ENCODE measurements at regions not wholly inside any gene's neighbourhood (a gene's known extent, or its start where the extent isn't known, plus 50 kb on each side); places are given as distances from the start of the nearest gene placed in this dataset.

DNA sequence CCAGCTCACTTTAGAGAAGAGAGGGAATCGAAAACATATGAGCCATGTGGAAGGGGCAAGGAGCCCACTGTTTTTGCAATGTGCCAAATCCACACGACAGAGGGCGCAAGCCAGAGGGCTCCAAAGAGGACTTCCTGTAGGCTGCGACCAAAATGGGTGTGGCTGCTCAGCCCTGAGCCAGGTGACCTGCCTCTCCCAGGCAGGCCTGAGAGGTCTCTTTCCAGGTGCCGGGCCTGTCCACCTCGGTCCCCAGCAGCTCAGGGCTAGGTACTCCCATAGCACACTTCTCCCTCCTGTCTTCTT is 153.8 kb downstream of the TTC32 start:
- H3K4me3 ChIP-seq (ENCODE audit: low read depth, low read length) = no peak overlapping the region
- TF ChIP-seq, protein P1, sequence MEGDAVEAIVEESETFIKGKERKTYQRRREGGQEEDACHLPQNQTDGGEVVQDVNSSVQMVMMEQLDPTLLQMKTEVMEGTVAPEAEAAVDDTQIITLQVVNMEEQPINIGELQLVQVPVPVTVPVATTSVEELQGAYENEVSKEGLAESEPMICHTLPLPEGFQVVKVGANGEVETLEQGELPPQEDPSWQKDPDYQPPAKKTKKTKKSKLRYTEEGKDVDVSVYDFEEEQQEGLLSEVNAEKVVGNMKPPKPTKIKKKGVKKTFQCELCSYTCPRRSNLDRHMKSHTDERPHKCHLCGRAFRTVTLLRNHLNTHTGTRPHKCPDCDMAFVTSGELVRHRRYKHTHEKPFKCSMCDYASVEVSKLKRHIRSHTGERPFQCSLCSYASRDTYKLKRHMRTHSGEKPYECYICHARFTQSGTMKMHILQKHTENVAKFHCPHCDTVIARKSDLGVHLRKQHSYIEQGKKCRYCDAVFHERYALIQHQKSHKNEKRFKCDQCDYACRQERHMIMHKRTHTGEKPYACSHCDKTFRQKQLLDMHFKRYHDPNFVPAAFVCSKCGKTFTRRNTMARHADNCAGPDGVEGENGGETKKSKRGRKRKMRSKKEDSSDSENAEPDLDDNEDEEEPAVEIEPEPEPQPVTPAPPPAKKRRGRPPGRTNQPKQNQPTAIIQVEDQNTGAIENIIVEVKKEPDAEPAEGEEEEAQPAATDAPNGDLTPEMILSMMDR (IDR thresholded peaks at IDR 0.05; ENCODE audit: insufficient read depth, low read depth, low read length, missing control alignments) = no peak
- DNase-seq (ENCODE audit: low read depth) = no peak

GRCh38 chr2:19747310-19748072 is 154.3 kb downstream of the TTC32 start:
- TF ChIP-seq, protein P1 (IDR thresholded peaks at IDR 0.05; ENCODE audit: insufficient read depth, low read depth, low read length, missing control alignments) = no peak

GRCh38 chr2:19746611-19747309 is 155.0 kb downstream of the TTC32 start:
- H3K4me3 ChIP-seq (ENCODE audit: low read depth, low read length) = no peak overlapping the region
- peak; percentile 26 for DNase-seq (ENCODE audit: low read depth)
- TF ChIP-seq, protein P1 (IDR thresholded peaks at IDR 0.05; ENCODE audit: insufficient read depth, low read depth, low read length, missing control alignments) = peak; percentile 17

More at GRCh38 chr2:19747310-19748072, 154.3 kb downstream of the TTC32 start:
- no peak overlapping the region for H3K4me3 ChIP-seq (ENCODE audit: low read depth, low read length)
- DNase-seq (ENCODE audit: low read depth) = no peak

GRCh38 chr2:19746137-19746600 is 155.6 kb downstream of the TTC32 start:
- no peak overlapping the region for H3K4me3 ChIP-seq (ENCODE audit: low read depth, low read length)
- DNase-seq (ENCODE audit: low read depth) = peak; percentile 7
- TF ChIP-seq, protein P1 (IDR thresholded peaks at IDR 0.05; ENCODE audit: insufficient read depth, low read depth, low read length, missing control alignments) = no peak

- TF ChIP-seq, protein P1 (IDR thresholded peaks at IDR 0.05; ENCODE audit: insufficient read depth, low read depth, low read length, missing control alignments) = no peak
- no peak for DNase-seq (ENCODE audit: low read depth)
- H3K4me3 ChIP-seq (ENCODE audit: low read depth, low read length) = no peak overlapping the region
Observed at GRCh38 chr2:19745318-19746136, 156.3 kb downstream of the TTC32 start.

- TF ChIP-seq, protein P1 (IDR thresholded peaks at IDR 0.05; ENCODE audit: insufficient read depth, low read depth, low read length, missing control alignments) = no peak
- H3K4me3 ChIP-seq (ENCODE audit: low read depth, low read length) = no peak overlapping the region
- DNase-seq (ENCODE audit: low read depth) = no peak
Observed at GRCh38 chr2:19744456-19745199, 157.2 kb downstream of the TTC32 start.
